ENCODE measurements at regions not wholly inside any gene's neighbourhood (a gene's known extent, or its start where the extent isn't known, plus 50 kb on each side); places are given as distances from the start of the nearest gene placed in this dataset.
"Not testable (repeated sequence)": the region's sequence is repeated elsewhere in the genome, so short reads cannot be mapped to it uniquely, and the experiment has no call there.

DNA sequence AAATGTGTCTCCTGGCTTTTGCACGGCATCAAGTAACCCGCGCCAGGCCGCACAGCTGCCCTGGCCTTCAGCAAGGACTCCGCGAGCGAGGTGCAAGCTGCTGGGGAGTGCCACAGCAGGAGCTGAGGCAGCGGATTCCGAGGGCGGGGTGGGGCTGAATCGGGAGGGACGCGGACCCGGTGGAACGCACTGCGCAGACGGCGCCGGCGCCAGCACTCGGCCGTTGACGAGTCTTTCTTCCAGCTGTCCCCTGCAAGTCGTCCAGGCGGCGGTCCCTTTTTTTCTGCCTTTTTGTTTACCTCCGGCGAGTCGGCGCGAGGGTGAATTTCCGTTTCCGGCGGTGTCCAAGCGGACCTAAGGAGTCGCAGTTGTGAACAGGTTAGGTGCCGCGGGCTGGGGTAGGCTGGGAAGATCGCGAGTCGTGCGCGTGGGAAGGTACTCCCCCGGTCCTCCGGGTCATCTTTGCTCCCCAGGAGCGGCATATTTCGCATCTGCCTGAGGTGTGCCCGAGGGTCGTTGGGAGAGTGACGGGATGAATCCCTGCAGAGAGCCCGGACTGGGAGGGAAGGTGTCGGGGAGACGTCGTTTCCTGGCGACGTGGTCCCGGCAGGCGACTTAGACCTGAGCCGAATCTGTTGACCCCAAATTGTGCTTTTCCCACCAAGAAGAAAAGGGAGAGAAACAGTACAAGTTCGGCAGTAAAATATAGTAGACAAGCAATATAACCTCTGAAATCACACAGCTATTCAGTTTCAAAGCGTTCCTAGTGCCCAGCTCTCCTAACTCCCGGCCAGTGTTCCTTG is 124.5 kb upstream of the PTPN20 start:
- H3K9ac ChIP-seq (ENCODE audit: low read depth in 2 of 2, low read length in 2 of 2) = peak overlapping the region; percentile 55 to 69
- H3K9me3 ChIP-seq = not testable (repeated sequence)

DNA sequence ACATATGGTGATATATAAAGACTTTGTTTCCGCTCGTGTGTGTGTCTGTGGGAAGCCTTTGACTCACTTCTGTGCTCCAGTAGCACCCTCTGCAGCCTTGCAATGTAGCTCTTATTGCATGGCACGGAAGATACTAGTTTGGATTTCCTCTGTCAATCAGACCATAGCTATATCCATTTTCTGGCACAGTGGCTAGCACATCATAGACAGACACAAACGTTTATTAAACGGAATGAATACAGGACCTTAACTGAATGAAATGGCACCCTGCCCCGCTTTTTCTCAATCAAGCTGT is 124.0 kb upstream of the PTPN20 start:
- no peaks in the 10 kb centered on the region for H3K27me3 ChIP-seq
- no peaks in the 10 kb centered on the region for H3K36me3 ChIP-seq
- intact Hi-C loops (cut with DNase I) = no loop called here
- no peaks in the 10 kb centered on the region for H3K9me3 ChIP-seq
- peak; percentile 14 for TF ChIP-seq CTCF (IDR thresholded peaks at IDR 0.05)
- H3K4me1 ChIP-seq = no peaks in the 10 kb centered on the region
- peak overlapping the region; percentile 55 to 69 for H3K9ac ChIP-seq (ENCODE audit: low read depth in 2 of 2, low read length in 2 of 2)
- peak overlapping the region; percentile 45 for H3K27ac ChIP-seq
- peak; percentile 33 for DNase-seq
- peak overlapping the region; percentile 59 for H3K4me3 ChIP-seq

More for the DNA sequence above, 124.5 kb upstream of the PTPN20 start:
- H3K27me3 ChIP-seq; H3K4me1 ChIP-seq; intact Hi-C loops (cut with DNase I); H3K36me3 ChIP-seq: not testable (repeated sequence)
- peak overlapping the region; percentile 59 for H3K4me3 ChIP-seq
- peak; percentile 81 for DNase-seq
- peak overlapping the region; percentile 45 for H3K27ac ChIP-seq

DNA sequence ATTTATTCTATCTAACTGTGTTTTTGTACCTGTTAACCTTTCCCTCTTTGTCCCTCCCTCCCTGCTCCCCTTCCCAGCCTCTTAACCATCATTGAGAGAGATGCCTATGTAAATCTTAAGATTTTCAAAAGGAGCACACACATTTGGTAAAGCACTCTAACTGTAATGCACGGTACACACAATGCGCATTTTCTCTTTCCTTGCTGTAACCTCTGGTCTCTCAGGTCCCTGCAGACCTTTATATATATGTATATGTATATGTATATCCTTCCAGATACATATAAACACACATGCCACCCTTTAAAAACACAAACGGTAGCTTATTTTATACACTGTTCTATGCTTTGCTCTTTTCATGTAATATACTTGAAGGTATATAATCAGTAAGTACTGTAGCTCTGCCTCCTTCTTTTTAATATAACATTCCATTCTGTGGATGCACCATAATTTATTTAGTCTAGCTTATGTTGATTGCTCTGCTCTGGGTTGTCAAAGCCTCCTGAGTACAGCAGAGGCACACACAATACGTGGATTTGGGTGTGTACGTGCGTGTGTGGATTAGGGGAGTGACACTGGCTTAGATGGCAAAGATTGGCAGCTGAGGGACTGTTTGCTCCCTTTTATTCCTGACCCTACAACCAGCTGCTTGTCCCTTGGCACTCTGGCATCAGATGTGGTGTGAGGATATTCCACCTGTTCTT is 118.4 kb upstream of the PTPN20 start:
- H3K27me3 ChIP-seq = not testable (repeated sequence)

DNA sequence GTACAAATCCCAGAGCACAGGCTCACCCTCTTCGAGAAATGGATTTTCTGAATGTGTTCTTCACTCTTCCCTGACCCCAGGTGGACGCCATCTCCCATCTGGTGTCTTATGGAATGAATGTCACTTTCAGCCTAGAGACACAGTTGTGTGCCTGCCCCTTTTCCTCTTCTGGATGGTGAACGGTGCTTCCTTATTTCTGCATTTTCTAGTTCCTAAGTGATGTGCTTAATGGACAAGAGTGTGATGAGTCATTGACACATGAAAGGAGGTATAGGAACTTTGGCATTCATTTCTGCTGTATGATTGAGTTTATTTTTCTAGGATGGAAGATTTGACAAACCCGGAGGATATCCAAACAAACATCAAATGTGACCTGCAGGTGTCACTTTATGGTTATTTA is 114.9 kb upstream of the PTPN20 start:
- H3K9ac ChIP-seq (ENCODE audit: low read depth in 2 of 2, low read length in 2 of 2); H3K4me3 ChIP-seq; intact Hi-C loops (cut with DNase I); DNase-seq; H3K27me3 ChIP-seq; H3K36me3 ChIP-seq; H3K9me3 ChIP-seq; H3K4me1 ChIP-seq; H3K27ac ChIP-seq: not testable (repeated sequence)

More for the DNA sequence above, 118.4 kb upstream of the PTPN20 start:
- H3K4me3 ChIP-seq; intact Hi-C loops (cut with DNase I); H3K9ac ChIP-seq (ENCODE audit: low read depth in 2 of 2, low read length in 2 of 2); H3K36me3 ChIP-seq; H3K27ac ChIP-seq; H3K4me1 ChIP-seq; H3K9me3 ChIP-seq; DNase-seq: not testable (repeated sequence)

DNA sequence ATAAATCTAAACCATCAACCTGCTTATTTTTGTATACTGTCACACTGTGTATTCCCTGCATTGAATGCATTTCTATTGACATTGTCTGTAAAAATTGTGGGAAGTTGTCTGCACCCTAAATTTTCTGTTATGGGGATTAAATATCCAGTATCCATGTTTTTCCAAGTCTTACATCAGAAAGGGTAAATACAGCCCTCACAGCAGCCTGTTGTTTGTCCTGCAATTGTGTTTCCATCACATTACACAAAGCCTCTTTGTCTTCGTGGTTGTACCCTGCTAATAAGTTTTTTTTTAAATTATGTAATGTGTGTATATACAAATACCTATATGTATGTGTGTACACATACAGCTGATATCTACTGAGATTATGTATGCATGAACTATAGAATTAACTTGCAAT is 109.2 kb upstream of the PTPN20 start:
- H3K4me1 ChIP-seq; H3K9me3 ChIP-seq; H3K4me3 ChIP-seq; H3K27ac ChIP-seq; H3K27me3 ChIP-seq; intact Hi-C loops (cut with DNase I); H3K9ac ChIP-seq (ENCODE audit: low read depth in 2 of 2, low read length in 2 of 2); H3K36me3 ChIP-seq; DNase-seq: not testable (repeated sequence)

GRCh38 chr10:46803082-46803481 is 108.1 kb upstream of the PTPN20 start:
- H3K9ac ChIP-seq (ENCODE audit: low read depth in 2 of 2, low read length in 2 of 2); H3K36me3 ChIP-seq; H3K4me1 ChIP-seq; H3K9me3 ChIP-seq; DNase-seq; intact Hi-C loops (cut with DNase I); H3K27ac ChIP-seq; H3K27me3 ChIP-seq; H3K4me3 ChIP-seq: not testable (repeated sequence)

DNA sequence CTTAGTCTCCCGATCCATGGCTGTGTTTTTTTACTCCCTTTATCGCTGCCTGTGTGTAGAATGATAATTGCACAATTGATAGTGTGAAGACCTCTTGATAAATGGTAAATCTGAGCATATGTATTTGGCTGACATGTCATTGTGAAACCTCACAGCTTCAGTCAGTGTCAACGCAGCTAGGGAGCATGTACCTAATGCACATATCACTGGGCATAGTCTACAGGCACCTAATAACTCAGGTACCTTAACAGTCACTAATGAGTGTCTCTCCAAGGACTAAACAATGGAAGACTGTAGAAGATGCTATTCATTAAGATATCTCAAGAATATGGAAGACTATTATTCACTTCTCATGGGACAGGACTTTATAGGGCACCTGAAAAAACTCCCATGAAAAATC is 101.0 kb upstream of the PTPN20 start:
- intact Hi-C loops (cut with DNase I); H3K4me1 ChIP-seq; DNase-seq; H3K36me3 ChIP-seq; H3K27ac ChIP-seq; H3K27me3 ChIP-seq; H3K4me3 ChIP-seq; H3K9ac ChIP-seq (ENCODE audit: low read depth in 2 of 2, low read length in 2 of 2); H3K9me3 ChIP-seq: not testable (repeated sequence)

DNA sequence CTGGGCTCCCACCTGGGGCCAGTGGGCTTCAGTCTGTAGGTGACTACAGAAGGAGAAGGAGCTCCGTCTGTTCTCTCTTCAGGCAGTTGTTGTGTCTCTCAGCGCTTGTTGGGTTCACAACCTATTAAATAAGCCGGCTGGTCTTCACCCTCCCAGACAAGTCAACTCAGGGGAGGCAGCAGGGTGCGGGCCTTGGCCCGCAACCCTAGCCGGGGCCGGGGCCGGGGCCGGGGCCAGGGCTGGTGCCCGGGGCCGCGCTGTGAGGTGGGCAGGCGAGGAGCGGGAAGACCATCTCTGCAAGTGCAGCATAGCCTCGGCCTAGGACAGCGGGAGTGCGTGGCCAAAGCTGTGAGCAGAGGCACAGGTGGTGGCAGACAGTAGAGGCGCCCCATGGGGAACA is 95.1 kb upstream of the PTPN20 start:
- H3K27ac ChIP-seq; H3K9me3 ChIP-seq; H3K4me1 ChIP-seq; DNase-seq; H3K27me3 ChIP-seq; H3K9ac ChIP-seq (ENCODE audit: low read depth in 2 of 2, low read length in 2 of 2); intact Hi-C loops (cut with DNase I); H3K36me3 ChIP-seq; H3K4me3 ChIP-seq: not testable (repeated sequence)

DNA sequence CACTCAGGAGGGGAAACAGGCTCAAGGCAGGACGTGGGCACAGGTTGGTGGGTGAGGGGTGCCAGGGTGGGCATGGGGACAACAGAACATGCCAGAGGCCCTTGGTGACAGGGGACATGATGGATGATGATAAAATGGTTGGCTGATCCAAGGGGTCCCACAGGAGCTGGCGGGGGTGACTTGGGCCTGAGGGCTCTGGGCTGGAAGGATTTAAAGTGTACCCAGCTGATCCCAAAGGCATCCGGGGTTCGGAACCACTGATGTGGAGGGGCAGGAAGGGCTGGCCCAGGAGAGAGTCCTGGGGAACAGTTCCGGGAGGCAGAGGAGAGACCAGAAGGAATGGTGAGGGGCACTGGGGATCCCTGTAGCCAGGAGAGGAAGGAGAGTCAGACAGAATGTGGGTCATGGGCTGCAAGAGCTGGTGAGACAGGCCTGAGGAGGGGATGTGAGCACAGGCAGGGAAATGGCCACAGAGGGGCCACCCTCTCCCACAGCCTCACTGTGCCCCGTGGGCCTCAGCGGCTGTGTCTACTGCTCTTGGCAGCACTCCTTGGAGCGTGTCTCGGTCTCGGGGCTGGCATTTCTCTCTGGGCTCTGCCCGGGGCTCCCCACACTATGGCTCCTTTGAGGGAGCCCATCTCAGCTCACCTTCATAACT is 70.7 kb upstream of the PTPN20 start:
- H3K9me3 ChIP-seq; H3K27ac ChIP-seq; H3K36me3 ChIP-seq; intact Hi-C loops (cut with DNase I); H3K27me3 ChIP-seq; H3K4me1 ChIP-seq; H3K4me3 ChIP-seq; DNase-seq; H3K9ac ChIP-seq (ENCODE audit: low read depth in 2 of 2, low read length in 2 of 2): not testable (repeated sequence)

- DNase-seq; intact Hi-C loops (cut with DNase I); H3K27ac ChIP-seq; H3K9me3 ChIP-seq; H3K4me3 ChIP-seq; H3K4me1 ChIP-seq; H3K36me3 ChIP-seq; H3K27me3 ChIP-seq; H3K9ac ChIP-seq (ENCODE audit: low read depth in 2 of 2, low read length in 2 of 2): not testable (repeated sequence)
These were observed 70.1 kb upstream of the PTPN20 start for GRCh38 chr10:46841051-46841593.

DNA sequence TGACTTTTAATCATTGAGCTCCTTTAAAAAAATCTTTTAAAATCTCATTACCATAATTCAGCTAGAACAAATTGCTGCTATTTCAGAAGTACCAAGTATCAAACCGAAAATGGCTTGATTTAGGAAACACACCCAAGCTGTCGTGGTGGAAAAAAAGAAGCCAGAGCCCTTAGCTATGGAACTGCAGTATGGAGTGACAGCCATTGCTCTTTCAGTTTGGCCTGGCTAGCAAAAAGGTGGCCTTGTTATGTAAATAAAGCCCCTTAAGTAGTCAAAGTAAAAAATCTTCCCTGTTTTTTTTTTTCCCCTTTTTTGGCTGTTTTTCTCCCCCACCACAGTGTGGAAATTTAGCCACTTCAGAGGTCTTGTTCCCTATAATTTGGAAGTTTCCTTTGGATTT is 66.0 kb upstream of the PTPN20 start:
- H3K9ac ChIP-seq (ENCODE audit: low read depth in 2 of 2, low read length in 2 of 2); H3K9me3 ChIP-seq; H3K4me3 ChIP-seq; DNase-seq; intact Hi-C loops (cut with DNase I); H3K4me1 ChIP-seq; H3K27me3 ChIP-seq; H3K36me3 ChIP-seq; H3K27ac ChIP-seq: not testable (repeated sequence)

DNA sequence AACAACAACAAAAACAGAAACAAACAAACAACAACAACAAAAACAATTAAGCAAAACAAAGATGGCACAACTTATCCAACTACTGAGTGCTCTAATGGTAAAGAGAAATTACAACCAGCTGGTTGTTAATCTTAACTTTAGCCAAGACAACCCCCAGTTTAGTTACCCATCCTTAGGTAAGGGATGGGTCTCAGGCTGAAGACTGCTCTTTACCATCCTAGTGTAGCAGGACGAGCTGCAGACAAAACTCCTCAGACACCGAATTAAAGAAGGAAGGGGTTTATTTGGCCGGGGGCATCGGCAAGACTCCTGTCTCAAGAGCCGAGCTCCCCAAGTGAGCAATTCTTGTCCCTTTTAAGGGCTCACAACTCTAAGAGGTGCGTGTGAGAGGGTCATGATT is 65.6 kb upstream of the PTPN20 start:
- H3K4me3 ChIP-seq; DNase-seq; H3K27ac ChIP-seq; H3K4me1 ChIP-seq; H3K36me3 ChIP-seq; H3K9me3 ChIP-seq; H3K27me3 ChIP-seq; H3K9ac ChIP-seq (ENCODE audit: low read depth in 2 of 2, low read length in 2 of 2); intact Hi-C loops (cut with DNase I): not testable (repeated sequence)
